Osteoblast (primary cell): ENCODE measurements at regions not wholly inside any gene's neighbourhood (a gene's known extent, or its start where the extent isn't known, plus 50 kb on each side); places are given as distances from the start of the nearest gene placed in this dataset.

Experiments used
- DNase-seq: peaks from one replicate; pipeline ENCODE4 v3.0.0; 2011; ENCODE audit warnings: low spot score, mixed read lengths; ENCODE audit not compliant: insufficient read length; ENCODE audit errors: missing footprints
- H2AFZ ChIP-seq: 2 replicates; pipeline ENCODE4 v1.6.0; 2011; ENCODE audit warnings: mild to moderate bottlenecking, low read length
- H3K27ac ChIP-seq: 2 replicates; pipeline ENCODE4 v1.5.1; 2011; ENCODE audit warnings: mild to moderate bottlenecking, low read depth, low read length, moderate library complexity
- H3K27me3 ChIP-seq: 2 replicates; pipeline ENCODE4 v1.6.0; 2012; ENCODE audit warnings: mild to moderate bottlenecking, control low read depth, inconsistent platforms, low read length, moderate library complexity; ENCODE audit not compliant: insufficient read depth
- H3K36me3 ChIP-seq: 2 replicates; pipeline ENCODE4 v1.5.1; 2011; ENCODE audit warnings: mild to moderate bottlenecking, low read length, control low read depth, moderate library complexity; ENCODE audit not compliant: insufficient read depth
- H3K4me1 ChIP-seq: 2 replicates; pipeline ENCODE4 v1.5.1; 2011; ENCODE audit warnings: mild to moderate bottlenecking, low read length, control low read depth, moderate library complexity; ENCODE audit not compliant: insufficient read depth
- H3K4me2 ChIP-seq: 2 replicates; pipeline ENCODE4 v1.6.0; 2011; ENCODE audit warnings: mild to moderate bottlenecking, low read length; ENCODE audit not compliant: insufficient read depth
- H3K4me3 ChIP-seq: fragments of 200-600 bp; sonication (generic); 3 replicates; pipeline ENCODE4 v1.5.1; 2012; ENCODE audit warnings: mild to moderate bottlenecking, low read length, inconsistent platforms; ENCODE audit not compliant: insufficient read depth
- H3K79me2 ChIP-seq: 2 replicates; pipeline ENCODE4 v1.6.0; 2012; ENCODE audit warnings: mild to moderate bottlenecking, low read length, control low read depth, inconsistent platforms; ENCODE audit not compliant: insufficient read depth
- H3K9me3 ChIP-seq: 2 replicates; pipeline ENCODE4 v1.5.1; 2011; ENCODE audit warnings: low read depth, low read length, control low read depth
- H4K20me1 ChIP-seq: 2 replicates; pipeline ENCODE4 v1.6.0; 2012; ENCODE audit warnings: mild to moderate bottlenecking, low read length, control low read depth; ENCODE audit not compliant: insufficient read depth
- CTCF ChIP-seq: IDR thresholded peaks from 2 replicates; pipeline ENCODE4 v1.5.1; 2011; ENCODE audit warnings: mild to moderate bottlenecking, low read depth, low read length, moderate library complexity; ENCODE audit errors: extremely low read depth

DNA sequence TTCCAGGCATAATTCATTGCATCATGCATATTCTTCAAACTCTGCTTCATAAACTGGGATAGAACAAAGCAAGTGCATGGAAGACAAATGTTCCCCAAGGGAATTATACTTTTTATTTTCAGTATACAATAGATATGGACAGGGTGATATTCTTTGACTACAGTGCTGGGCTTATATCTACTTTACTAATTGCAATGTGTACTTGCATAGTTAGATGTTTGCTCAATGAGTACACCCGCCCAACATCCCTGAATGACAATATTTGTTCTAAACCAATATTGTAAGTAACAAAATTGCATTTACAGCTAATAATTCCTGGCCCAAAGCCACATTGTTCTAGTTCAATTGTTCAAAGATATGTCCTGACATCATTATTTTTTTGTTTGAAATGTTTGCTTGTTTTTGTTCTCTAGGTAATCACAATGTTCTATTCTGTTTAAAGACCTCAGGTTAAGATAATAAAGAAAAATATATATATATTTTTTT is 171.4 kb downstream of the PTN start:
- H3K4me1 ChIP-seq, result peaks cover 2% of the 10 kb centered on the region
- DNase-seq, result no peak
- TF ChIP-seq CTCF, result no peak

GRCh38 chr7:137169282-137169698 is 174.2 kb downstream of the PTN start:
- Histone ChIP-seq H3K4me3 (no peak overlapping the region), H2AFZ (peak overlapping the region; percentile 78), H4K20me1 (no peaks in the 10 kb centered on the region), H3K27me3 (no peaks in the 10 kb centered on the region), H3K4me2 (peak overlapping the region; percentile 29), H3K9me3 (no peaks in the 10 kb centered on the region), H3K79me2 (no peaks in the 10 kb centered on the region), H3K36me3 (no peaks in the 10 kb centered on the region), H3K4me1 (peaks cover 2% of the 10 kb centered on the region), H3K27ac (no peak overlapping the region)
- no peak for DNase-seq
- TF ChIP-seq CTCF, result peak; percentile 89

More for the DNA sequence above, 171.4 kb downstream of the PTN start:
- H3K36me3 ChIP-seq, result no peaks in the 10 kb centered on the region
- H3K79me2 ChIP-seq, result no peaks in the 10 kb centered on the region
- no peaks in the 10 kb centered on the region for H4K20me1 ChIP-seq
- H3K4me2 ChIP-seq, result no peak overlapping the region
- H3K27me3 ChIP-seq, result no peaks in the 10 kb centered on the region
- H3K9me3 ChIP-seq, result no peaks in the 10 kb centered on the region
- H2AFZ ChIP-seq, result no peak overlapping the region
- no peak overlapping the region for H3K4me3 ChIP-seq
- H3K27ac ChIP-seq, result no peak overlapping the region

DNA sequence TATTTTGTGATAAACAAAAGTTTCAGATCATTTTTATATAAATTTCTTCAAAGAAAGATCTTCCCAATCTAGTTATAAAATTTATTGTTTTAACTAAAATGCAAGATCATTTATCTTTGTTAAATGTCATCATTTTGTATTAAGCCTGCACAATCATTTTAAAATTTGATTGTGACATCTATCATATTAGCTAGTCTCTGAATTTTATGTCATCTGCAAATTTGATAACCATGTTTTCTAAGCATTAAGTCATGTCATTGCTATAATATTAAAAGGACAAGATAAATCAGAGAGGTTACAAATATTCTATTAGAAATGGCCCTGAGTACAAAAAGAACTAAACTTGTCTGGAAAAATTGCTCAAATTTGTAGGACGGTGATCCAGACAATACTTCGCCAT is 175.9 kb downstream of the PTN start:
- Histone ChIP-seq H3K27ac (no peak overlapping the region), H3K4me2 (no peak overlapping the region), H2AFZ (no peak overlapping the region), H3K79me2 (no peaks in the 10 kb centered on the region), H3K36me3 (no peaks in the 10 kb centered on the region), H3K9me3 (no peaks in the 10 kb centered on the region), H3K4me1 (peaks cover 2% of the 10 kb centered on the region), H4K20me1 (no peaks in the 10 kb centered on the region), H3K4me3 (no peak overlapping the region), H3K27me3 (no peaks in the 10 kb centered on the region)
- no peak for TF ChIP-seq CTCF
- no peak for DNase-seq

GRCh38 chr7:137166363-137166762 is 177.2 kb downstream of the PTN start:
- H3K4me1 ChIP-seq, result peaks cover 2% of the 10 kb centered on the region
- no peak overlapping the region for H3K4me3 ChIP-seq
- no peaks in the 10 kb centered on the region for H3K9me3 ChIP-seq
- no peak for TF ChIP-seq CTCF
- no peaks in the 10 kb centered on the region for H3K36me3 ChIP-seq
- no peak overlapping the region for H2AFZ ChIP-seq
- H3K4me2 ChIP-seq, result no peak overlapping the region
- H3K27ac ChIP-seq, result no peak overlapping the region
- no peaks in the 10 kb centered on the region for H3K79me2 ChIP-seq
- H3K27me3 ChIP-seq, result no peaks in the 10 kb centered on the region
- no peak for DNase-seq
- no peaks in the 10 kb centered on the region for H4K20me1 ChIP-seq
